Lung (tissue), 11 donors: ENCODE measurements at regions not wholly inside any gene's neighbourhood (a gene's known extent, or its start where the extent isn't known, plus 50 kb on each side); places are given as distances from the start of the nearest gene placed in this dataset.

Source experiments
- ATAC-seq: fragments of 200-7000 bp; cut with Tn5 transposase; one replicate; pipeline ENCODE4 v1.9.1; 2020; ENCODE audit warnings: moderate number of reproducible peaks; ENCODE audit not compliant: insufficient read depth, low FRiP score
- DNase-seq, 3 donors: peaks; one replicate each; pipeline ENCODE4 v3.0.0-alpha.2; 2013 to 2017
- H3K27ac ChIP-seq, 2 donors: one replicate each; pipeline ENCODE4 v1.5.1; 2013; ENCODE audit warnings: mild to moderate bottlenecking in 2 of 2, moderate library complexity in 2 of 2, control low read depth in 1 of 2, inconsistent platforms in 1 of 2, low read depth in 1 of 2, low read length in 1 of 2
- H3K27me3 ChIP-seq, 3 donors: one replicate each; pipeline ENCODE4 v1.5.1; 2013; ENCODE audit warnings: low read length in 2 of 3; ENCODE audit not compliant: control insufficient read depth in 3 of 3, insufficient read depth in 3 of 3
- H3K36me3 ChIP-seq, 4 donors: one replicate each; pipeline ENCODE4 v1.5.1; 2013; ENCODE audit warnings: low read length in 4 of 4, mild to moderate bottlenecking in 1 of 4, moderate library complexity in 1 of 4; ENCODE audit not compliant: control insufficient read depth in 4 of 4, insufficient read depth in 4 of 4
- H3K4me1 ChIP-seq, 5 donors: one replicate each; pipeline ENCODE4 v1.5.1; 2013; ENCODE audit warnings: low read length in 5 of 5, mild to moderate bottlenecking in 2 of 5, moderate library complexity in 1 of 5; ENCODE audit not compliant: control insufficient read depth in 5 of 5, insufficient read depth in 5 of 5
- H3K4me3 ChIP-seq: one replicate; pipeline ENCODE4 v1.5.1; 2013; ENCODE audit warnings: mild to moderate bottlenecking, control low read depth, moderate library complexity
- H3K9ac ChIP-seq, 2 donors: one replicate each; pipeline ENCODE4 v1.5.1; 2013; ENCODE audit warnings: low read length in 2 of 2, control low read depth in 1 of 2; ENCODE audit not compliant: insufficient read depth in 1 of 2
- H3K9me3 ChIP-seq, 4 donors: one replicate each; pipeline ENCODE4 v1.5.1; 2013; ENCODE audit warnings: low read length in 3 of 4, mild to moderate bottlenecking in 1 of 4, moderate library complexity in 1 of 4; ENCODE audit not compliant: control insufficient read depth in 4 of 4, insufficient read depth in 3 of 4
- CTCF ChIP-seq: IDR thresholded peaks from 2 replicates; pipeline ENCODE4 v1.5.1; 2012; ENCODE audit warnings: mild to moderate bottlenecking; ENCODE audit errors: control extremely low read depth, extremely low read depth
- WGBS, 2 donors: extraction: QIAGEN DNeasy Blood & Tissue Kit; methylation state at CpG; one replicate each; pipeline ENCODE4 v1.1.7; 2013; 5-methylcytosine and 5-hydroxymethylcytosine counted together
- donor health status: control.
- donor health status: control.
- donor health status: Bipolar disorder and iron deficiency.
- donor health status: healthy.
- donor health status: DM: yes; HTN: yes; CAD: no.

DNA sequence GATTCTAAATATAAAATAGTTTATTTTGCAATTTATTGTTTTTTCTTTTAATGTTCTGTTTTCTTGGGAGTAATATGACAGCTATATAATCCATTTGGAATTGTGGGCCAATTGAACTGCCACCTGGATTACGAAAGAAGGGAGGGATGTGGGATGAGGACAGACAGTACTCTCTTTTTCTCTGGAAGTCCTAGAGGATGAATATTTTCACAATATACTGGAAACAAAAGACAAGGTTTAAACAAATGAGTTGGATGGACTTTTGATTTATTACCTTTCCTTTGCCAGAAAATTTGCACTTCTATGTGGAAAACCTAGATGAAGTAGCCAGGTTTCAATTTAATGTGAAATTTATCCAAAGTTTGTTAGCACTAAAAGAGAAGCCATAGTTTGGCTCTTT, 325.5 kb upstream of the IMPG1 start:
- TF ChIP-seq CTCF, result no peak
- ATAC-seq (no peak), DNase-seq (no peak)
- H3K27ac ChIP-seq, result no peak overlapping the region
- no peaks in the 10 kb centered on the region for H3K4me1 ChIP-seq
- 79 to 89% methylated on average over 1 of the region's 1 CpG for WGBS, 2 donors
- H3K4me3 ChIP-seq, result no peak overlapping the region
- no peaks in the 10 kb centered on the region for H3K36me3 ChIP-seq
- no peaks in the 10 kb centered on the region for H3K9me3 ChIP-seq
- H3K9ac ChIP-seq, result no peak overlapping the region
- H3K27me3 ChIP-seq, result no peaks in the 10 kb centered on the region

GRCh38 chr6:76382201-76382600, 309.7 kb upstream of the IMPG1 start:
- ATAC-seq (no peak), DNase-seq (no peak)
- peaks cover 0 to 16% (median 1%) of the 10 kb centered on the region in 4 donors for H3K9me3 ChIP-seq
- no peak overlapping the region for H3K27ac ChIP-seq
- H3K9ac ChIP-seq, result no peak overlapping the region
- no peak overlapping the region for H3K4me3 ChIP-seq
- no peak for TF ChIP-seq CTCF
- H3K4me1 ChIP-seq, result no peaks in the 10 kb centered on the region
- no peaks in the 10 kb centered on the region for H3K27me3 ChIP-seq
- no peaks in the 10 kb centered on the region for H3K36me3 ChIP-seq
- WGBS, 2 donors, result 79 to 81% methylated on average over 1 of the region's 1 CpG

- TF ChIP-seq CTCF, result no peak
- Histone ChIP-seq H3K36me3 (no peaks in the 10 kb centered on the region), H3K9me3 (peaks cover 0 to 16% (median 1%) of the 10 kb centered on the region in 4 donors), H3K4me3 (no peak overlapping the region), H3K27ac (no peak overlapping the region), H3K27me3 (no peaks in the 10 kb centered on the region), H3K9ac (no peak overlapping the region), H3K4me1 (no peaks in the 10 kb centered on the region)
- ATAC-seq (no peak), DNase-seq (no peak)
- 53 to 63% methylated on average over 2 of the region's 2 CpGs for WGBS, 2 donors
These were observed 309.1 kb upstream of the IMPG1 start for GRCh38 chr6:76381612-76382011.

DNA sequence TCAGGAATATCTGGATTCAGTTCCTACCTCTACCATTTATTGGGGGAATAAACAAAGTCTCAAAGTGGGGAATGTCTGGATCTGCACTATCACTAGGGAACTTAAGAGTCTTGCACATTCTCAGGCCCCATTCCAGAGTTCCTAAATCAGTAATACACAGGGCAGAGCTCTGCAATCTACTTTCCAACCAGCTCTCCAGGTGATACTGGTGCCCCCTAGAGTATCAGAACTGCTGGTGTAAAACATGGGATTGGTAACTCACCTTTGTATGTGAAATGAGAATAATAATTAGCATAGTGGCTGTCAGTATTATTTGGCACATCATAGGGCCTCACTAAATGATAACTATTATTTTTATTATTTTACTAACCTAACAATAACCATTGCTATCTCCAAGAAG, 278.8 kb upstream of the IMPG1 start:
- Histone ChIP-seq H3K4me3 (no peak overlapping the region), H3K9me3 (no peaks in the 10 kb centered on the region), H3K27me3 (no peaks in the 10 kb centered on the region), H3K4me1 (no peaks in the 10 kb centered on the region), H3K36me3 (no peaks in the 10 kb centered on the region), H3K9ac (no peak overlapping the region), H3K27ac (no peak overlapping the region)
- no peak for TF ChIP-seq CTCF
- DNase-seq, result peak in 1 of 3 donors; percentile 9
- ATAC-seq, result no peak
